Activated naive CD4-positive, alpha-beta T cell treated with anti-CD3 and anti-CD28 coated beads for 36 hours (primary cell): ENCODE measurements at regions not wholly inside any gene's neighbourhood (a gene's known extent, or its start where the extent isn't known, plus 50 kb on each side); places are given as distances from the start of the nearest gene placed in this dataset.

Experiments used
- CTCF ChIA-PET: fragments of 350-600 bp; sonication (Branson Sonifier 250); formaldehyde crosslinking; loops from one replicate; lab custom pipeline; 2021; ENCODE audit warnings: antibody characterized with exemption; lab: Charles Lee
- DNase-seq: peaks from one replicate; pipeline ENCODE4 v3.0.0-alpha.2; 2020
- H3K27ac Mint-ChIP-seq: one replicate; pipeline ENCODE4 v1.8.0; 2021; ENCODE audit warnings: mild to moderate bottlenecking, mixed read lengths
- H3K27me3 Mint-ChIP-seq: one replicate; pipeline ENCODE4 v1.8.0; 2021; ENCODE audit warnings: low read depth, mixed read lengths
- H3K36me3 Mint-ChIP-seq: one replicate; pipeline ENCODE4 v1.8.0; 2021; ENCODE audit warnings: low read depth, mixed read lengths
- H3K4me1 Mint-ChIP-seq: one replicate; pipeline ENCODE4 v1.8.0; 2021; ENCODE audit warnings: low read depth, mixed read lengths
- H3K4me3 Mint-ChIP-seq: one replicate; pipeline ENCODE4 v1.8.0; 2021; ENCODE audit warnings: mild to moderate bottlenecking, moderate library complexity, mixed read lengths
- H3K9me3 Mint-ChIP-seq: one replicate; pipeline ENCODE4 v1.8.0; 2021; ENCODE audit warnings: mixed read lengths
- intact Hi-C: fragments of 100-400 bp; cut with micrococcal nuclease; formaldehyde crosslinking; loops from one replicate; pipeline ENCODE4 v1.15.1; 2023

DNA sequence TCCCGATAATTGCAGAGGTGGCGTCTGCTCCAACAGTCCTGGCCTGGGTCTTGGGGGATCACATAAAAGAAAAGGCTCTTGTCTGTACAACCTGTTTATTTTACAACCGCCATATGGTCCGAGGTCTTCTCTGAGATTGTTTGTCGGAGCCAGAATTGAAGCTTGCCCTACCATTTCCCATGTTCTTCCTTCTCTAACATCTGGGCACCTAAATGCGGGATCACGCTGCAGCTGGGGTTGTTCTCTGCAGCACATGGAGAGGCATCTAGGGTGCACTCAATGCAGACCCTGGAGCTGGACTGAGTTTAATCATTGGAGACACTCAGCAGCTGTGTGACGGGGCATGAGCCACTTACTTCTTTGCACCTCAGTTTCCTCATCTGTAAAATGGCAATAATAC is 107.7 kb downstream of the ACKR3 start:
- Mint-ChIP-seq H3K4me3 (no peak overlapping the region), H3K36me3 (no peaks in the 10 kb centered on the region), H3K4me1 (peaks cover 1% of the 10 kb centered on the region), H3K27me3 (peaks cover 17% of the 10 kb centered on the region), H3K9me3 (no peaks in the 10 kb centered on the region), H3K27ac (no peak overlapping the region)
- DNase-seq = no peak
- CTCF ChIA-PET = interaction anchor here (0.6 kb wide), 1 partner anchor 271 kb away, joined by 8 read pairs; no protein-coding TSS in a partner anchor
- intact Hi-C loops = no loop called here

DNA sequence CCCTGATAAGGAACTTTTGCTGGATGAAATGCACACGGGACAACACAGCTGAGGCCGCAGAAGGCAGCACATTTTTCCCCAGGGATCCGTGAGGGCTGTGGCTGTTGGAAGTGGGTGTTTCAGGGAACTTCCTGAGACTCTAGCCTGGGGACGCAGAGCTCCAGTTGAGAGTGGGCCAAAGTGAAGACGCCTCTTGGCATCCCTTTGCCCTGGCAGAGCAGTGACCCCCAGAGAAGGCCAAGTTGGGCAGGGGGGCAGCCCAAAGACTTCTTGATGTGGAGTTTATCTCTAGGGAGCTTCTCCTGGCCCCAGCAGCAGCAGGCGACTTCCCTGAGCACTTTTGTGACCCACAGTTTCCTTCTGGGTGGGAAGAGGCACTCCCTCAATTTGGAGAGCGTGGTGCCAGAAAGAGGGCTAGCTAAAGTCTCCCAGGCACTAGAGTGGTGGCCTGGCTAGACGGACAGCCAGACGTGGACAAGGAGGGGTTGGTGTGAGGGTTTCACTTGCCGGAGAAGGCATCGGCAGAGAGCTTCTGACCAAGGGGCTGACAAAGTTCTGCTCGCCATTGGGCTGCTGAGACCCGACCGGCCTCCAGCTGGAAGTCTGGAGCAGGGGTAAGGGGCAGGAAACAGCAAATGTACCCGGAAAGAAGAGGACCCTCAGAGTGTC is 108.8 kb downstream of the ACKR3 start:
- Mint-ChIP-seq H3K4me3 (no peak overlapping the region), H3K36me3 (no peaks in the 10 kb centered on the region), H3K27me3 (peaks cover 17% of the 10 kb centered on the region), H3K9me3 (no peaks in the 10 kb centered on the region), H3K4me1 (peaks cover 1% of the 10 kb centered on the region), H3K27ac (no peak overlapping the region)
- no peak for DNase-seq
- intact Hi-C loops = no loop called here
- CTCF ChIA-PET = no interaction called here

DNA sequence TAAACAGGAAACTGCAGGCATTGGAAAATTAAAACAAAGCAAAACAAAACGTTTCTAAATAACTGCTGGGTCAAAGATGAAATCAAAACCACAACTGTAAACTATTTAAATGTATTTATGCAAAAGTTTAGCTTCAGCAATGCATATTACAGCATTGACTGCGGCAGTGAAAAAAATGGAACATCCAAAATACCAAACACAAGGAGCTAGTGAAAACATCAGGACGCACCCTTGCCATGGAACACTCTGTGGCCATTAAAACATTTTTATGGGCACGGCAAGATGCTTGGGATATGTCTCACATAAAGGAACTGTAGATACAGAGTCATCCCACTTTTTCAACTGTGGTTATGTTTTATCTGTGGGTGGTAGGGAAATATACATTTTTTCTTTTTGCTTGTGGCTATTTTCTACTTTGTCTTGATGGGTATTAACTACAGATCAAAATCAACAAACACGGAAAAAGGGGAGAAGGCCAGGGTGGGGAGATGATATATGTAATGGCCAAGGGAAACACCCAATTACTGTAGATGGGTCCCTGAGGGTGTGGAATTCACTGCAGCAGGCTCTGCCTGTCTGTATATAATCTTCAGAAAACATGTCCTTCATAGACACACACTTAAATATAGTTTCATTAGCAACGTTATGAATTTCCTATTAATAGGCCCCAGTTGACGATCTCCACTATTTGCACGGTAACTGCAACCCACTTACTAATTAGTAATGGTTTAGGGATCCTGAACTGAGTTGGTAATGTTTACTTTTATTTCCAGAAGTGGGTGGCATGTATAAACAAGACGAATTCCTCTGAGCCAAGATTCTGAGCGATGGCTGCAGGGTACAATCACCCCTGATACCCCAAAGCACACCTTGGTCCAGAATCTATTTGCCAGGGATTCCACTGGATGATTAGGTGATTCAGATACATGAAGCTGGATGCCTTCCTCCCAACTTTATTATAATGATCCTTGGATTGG is 110.5 kb downstream of the ACKR3 start:
- Mint-ChIP-seq H3K4me3 (no peak overlapping the region), H3K4me1 (peaks cover 1% of the 10 kb centered on the region), H3K9me3 (no peaks in the 10 kb centered on the region), H3K36me3 (no peaks in the 10 kb centered on the region), H3K27ac (no peak overlapping the region), H3K27me3 (peaks cover 14% of the 10 kb centered on the region)
- intact Hi-C loops = no loop called here
- no peak for DNase-seq
- CTCF ChIA-PET = interaction anchor here (0.6 kb wide), 1 partner anchor 227 kb away, joined by 4 read pairs; no protein-coding TSS in a partner anchor

DNA sequence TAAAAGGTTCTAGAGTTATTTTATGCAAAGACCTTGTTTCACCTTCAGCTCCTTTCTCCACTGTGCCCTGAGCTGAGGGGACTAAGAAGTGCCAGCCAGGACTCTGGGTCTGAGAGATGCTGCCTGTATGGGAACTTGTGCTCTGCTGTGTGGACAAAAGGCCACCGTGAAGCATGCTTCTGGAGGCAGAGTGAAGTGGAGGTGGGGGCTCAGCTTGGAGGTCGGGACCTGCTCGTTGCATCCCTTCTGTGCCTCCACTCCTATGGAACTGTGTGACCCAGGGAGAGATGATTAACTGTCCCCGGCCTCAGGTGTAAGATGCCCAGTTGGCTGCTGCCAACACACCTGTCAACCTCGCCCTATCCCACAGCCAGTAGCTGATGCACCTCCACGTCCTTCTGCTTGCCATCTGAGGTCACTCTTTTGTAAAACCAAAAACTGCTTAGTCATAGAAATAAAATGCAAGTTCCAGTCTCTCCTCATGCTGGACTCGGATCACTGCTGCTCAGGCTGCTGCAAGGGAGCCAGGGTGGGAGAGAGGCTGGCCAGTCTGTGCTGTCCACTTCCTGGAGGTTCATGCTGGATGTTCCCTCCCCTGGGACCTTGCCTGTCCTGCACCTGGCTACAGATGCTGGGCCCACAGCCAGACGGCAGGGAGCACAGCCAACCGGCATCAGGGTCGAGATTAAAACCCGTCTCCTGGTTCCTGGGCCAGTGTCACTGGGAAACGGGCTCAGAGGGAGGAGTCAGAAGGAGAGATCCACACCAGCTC is 113.2 kb downstream of the ACKR3 start:
- no peak for DNase-seq
- Mint-ChIP-seq H3K27ac (no peak overlapping the region), H3K27me3 (peaks cover 6% of the 10 kb centered on the region), H3K36me3 (no peaks in the 10 kb centered on the region), H3K4me1 (no peaks in the 10 kb centered on the region), H3K9me3 (no peaks in the 10 kb centered on the region), H3K4me3 (no peak overlapping the region)
- intact Hi-C loops = no loop called here
- CTCF ChIA-PET = no interaction called here

DNA sequence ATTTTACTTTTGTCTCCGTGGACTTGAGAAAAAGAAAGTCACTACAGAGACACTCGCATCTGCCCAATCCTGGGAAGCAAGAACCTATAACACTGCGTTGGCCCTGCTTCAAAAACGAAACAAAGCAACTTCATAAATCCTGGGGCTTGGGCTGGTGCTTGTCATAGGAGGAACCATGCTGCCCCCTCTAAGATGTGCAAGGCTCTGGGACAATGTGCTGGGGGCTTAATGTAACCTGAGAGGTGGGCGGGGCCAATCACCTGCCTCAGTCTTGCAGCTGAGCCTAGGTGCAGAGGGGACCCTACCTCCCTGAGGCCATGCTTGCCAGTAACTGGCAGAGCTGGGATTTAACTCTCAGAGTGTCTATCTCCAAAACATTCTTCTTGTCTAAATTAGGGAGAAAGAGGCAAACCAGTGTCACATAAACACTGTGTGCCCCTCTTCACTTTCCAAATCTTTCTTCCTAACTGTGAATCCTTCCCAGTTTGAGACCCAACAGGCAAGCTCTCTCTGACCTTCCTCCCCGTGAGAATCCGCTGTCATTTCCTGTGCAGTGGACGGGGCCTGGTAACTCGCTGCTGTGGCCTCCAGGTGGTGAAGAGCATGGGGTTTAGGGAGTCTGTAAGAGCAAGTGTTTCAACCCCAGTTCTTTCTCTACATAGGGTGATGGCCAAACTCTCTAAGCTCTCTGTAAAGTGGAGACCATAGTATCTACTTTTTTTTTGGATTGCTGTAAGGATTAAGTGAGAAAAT is 115.1 kb downstream of the ACKR3 start:
- CTCF ChIA-PET = no interaction called here

DNA sequence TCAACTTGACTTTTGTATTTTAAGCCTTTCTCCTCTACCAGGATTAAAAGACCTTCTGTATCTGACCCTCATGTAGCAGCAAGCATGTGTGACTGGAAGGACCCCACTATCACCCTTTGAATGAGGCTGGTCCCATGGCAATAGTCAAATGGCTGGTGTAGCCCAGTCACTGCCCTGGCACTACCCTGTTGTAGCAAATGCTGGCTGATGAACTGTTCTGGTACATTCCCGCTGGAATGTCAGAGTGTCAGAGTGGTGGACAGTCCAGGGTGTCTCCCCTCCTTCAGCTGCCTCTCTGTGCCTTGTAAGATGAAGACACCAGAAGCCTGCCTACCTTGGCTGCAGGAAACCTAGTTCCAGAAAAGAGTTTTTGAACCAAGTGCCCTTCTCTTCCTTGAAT is 115.7 kb downstream of the ACKR3 start:
- Mint-ChIP-seq H3K36me3 (no peaks in the 10 kb centered on the region), H3K27me3 (peaks cover 6% of the 10 kb centered on the region), H3K4me1 (no peaks in the 10 kb centered on the region), H3K9me3 (no peaks in the 10 kb centered on the region), H3K27ac (no peak overlapping the region), H3K4me3 (no peak overlapping the region)
- no peak for DNase-seq
- intact Hi-C loops = no loop called here
- CTCF ChIA-PET = no interaction called here

More for the DNA sequence above, 115.1 kb downstream of the ACKR3 start:
- Mint-ChIP-seq H3K36me3 (no peaks in the 10 kb centered on the region), H3K27ac (no peak overlapping the region), H3K27me3 (peaks cover 6% of the 10 kb centered on the region), H3K9me3 (no peaks in the 10 kb centered on the region), H3K4me3 (no peak overlapping the region), H3K4me1 (no peaks in the 10 kb centered on the region)
- intact Hi-C loops = no loop called here
- no peak for DNase-seq

DNA sequence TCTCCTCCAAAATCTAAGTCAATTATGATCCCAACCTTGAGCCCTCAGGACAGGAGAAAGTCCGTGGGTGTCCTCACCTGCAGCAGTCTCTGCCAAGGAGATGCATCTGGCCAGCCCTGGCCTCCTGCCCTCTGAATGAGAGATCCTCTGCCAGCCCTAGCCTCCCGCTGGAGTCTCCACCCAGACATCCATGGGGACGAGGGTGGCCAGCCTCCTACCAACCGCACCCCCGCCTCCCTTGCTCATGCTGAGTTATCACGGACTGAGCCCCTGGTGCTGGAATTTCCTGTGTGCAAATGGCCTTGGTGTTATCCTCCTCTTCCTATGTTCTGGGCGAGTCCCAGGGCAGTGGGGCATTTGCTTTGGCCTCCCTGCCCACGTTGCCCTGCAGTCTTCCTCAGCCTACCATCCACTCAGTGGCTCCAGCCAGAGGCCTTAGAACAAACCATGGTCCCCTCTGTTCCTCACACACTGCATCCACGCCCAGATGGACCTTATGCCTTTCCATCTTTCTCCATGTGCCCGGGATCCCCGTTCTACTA is 116.4 kb downstream of the ACKR3 start:
- H3K4me1 Mint-ChIP-seq = no peaks in the 10 kb centered on the region
- no peaks in the 10 kb centered on the region for H3K9me3 Mint-ChIP-seq
- no peak for DNase-seq
- H3K4me3 Mint-ChIP-seq = no peak overlapping the region
- H3K27me3 Mint-ChIP-seq = peaks cover 6% of the 10 kb centered on the region
- intact Hi-C loops = no loop called here
- CTCF ChIA-PET = no interaction called here
- H3K36me3 Mint-ChIP-seq = no peaks in the 10 kb centered on the region
- no peak overlapping the region for H3K27ac Mint-ChIP-seq

DNA sequence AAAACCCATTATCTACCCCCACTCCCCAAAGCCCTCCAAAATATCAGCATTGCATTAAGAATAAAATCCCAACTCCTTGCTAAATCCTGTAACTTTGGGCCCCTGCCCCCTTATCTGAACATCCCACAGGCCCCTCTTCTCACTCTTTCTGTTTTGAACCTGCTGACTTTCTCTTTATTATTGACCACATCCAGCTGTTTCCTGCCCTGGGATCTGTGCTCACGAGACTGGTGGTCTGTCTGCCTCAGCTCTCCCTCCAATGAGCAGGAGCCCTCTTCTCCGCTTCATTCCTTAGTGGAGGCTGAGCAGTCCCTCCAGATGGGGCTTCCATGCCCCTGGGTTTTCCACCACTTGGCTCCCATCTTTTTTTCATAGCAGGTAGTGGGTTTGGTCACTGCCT is 116.9 kb downstream of the ACKR3 start:
- no peak for DNase-seq
- Mint-ChIP-seq H3K4me1 (no peaks in the 10 kb centered on the region), H3K27ac (no peak overlapping the region), H3K9me3 (no peaks in the 10 kb centered on the region), H3K4me3 (no peak overlapping the region), H3K27me3 (peaks cover 2% of the 10 kb centered on the region), H3K36me3 (no peaks in the 10 kb centered on the region)
- CTCF ChIA-PET = no interaction called here
- intact Hi-C loops = no loop called here

DNA sequence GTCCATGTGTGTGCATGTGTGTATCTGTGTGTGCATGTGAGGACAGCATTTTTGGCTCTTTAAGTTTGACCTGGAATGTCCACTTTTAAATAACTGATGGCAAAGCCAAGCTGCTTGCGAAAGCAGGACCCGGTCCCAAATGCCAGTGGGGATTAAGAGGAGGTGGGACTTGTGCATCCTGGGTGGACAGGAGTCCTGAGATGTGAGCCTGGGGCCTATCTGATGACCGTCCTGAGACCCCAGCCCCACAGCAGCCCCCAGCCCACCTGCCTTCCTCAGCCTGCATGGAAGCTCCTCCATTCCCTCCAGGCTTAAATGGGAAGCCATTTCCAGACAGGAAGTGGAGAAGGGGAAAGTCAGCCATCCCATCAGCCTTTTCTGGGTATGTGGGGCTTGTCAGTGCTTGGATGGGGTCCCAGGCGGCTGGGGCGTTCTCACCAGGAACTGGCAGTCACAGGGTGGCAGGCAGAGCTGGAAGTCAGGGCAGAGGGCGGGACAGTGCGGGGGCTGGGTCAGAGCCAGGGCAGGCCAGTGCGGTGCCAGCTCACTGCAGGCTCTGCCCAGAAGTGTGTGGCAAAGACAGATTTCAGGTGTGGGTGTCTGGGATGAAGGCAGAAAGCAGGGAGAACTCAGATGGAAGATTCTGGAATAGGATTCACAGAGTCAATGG is 117.8 kb downstream of the ACKR3 start:
- CTCF ChIA-PET = no interaction called here
- Mint-ChIP-seq H3K4me3 (no peak overlapping the region), H3K4me1 (no peaks in the 10 kb centered on the region), H3K9me3 (no peaks in the 10 kb centered on the region), H3K27ac (no peak overlapping the region), H3K36me3 (no peaks in the 10 kb centered on the region), H3K27me3 (peaks cover 2% of the 10 kb centered on the region)
- intact Hi-C loops = no loop called here
- no peak for DNase-seq

DNA sequence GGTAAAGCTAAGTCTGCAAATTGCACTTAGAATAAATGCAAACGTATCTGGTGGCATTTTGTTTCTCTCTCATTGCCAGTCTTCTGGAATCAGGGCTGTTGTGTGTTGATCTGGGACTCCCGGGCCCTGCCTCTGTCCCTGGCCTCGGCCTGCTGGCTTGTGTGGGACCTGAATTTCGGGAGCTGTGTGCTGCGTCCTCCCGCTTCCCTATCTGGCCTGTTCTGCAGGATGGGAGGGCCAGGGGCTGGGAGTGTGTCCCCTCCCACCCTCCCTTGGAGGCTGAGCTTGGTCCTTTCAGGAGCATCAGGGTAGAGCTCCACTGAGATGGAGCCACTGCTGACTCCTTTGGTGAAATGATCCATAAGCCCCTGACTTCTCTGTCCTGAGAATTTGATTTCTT is 118.5 kb downstream of the ACKR3 start:
- Mint-ChIP-seq H3K4me3 (no peak overlapping the region), H3K4me1 (no peaks in the 10 kb centered on the region), H3K27ac (no peak overlapping the region), H3K27me3 (peaks cover 2% of the 10 kb centered on the region), H3K36me3 (no peaks in the 10 kb centered on the region), H3K9me3 (no peaks in the 10 kb centered on the region)
- no peak for DNase-seq
- intact Hi-C loops = no loop called here
- CTCF ChIA-PET = no interaction called here

DNA sequence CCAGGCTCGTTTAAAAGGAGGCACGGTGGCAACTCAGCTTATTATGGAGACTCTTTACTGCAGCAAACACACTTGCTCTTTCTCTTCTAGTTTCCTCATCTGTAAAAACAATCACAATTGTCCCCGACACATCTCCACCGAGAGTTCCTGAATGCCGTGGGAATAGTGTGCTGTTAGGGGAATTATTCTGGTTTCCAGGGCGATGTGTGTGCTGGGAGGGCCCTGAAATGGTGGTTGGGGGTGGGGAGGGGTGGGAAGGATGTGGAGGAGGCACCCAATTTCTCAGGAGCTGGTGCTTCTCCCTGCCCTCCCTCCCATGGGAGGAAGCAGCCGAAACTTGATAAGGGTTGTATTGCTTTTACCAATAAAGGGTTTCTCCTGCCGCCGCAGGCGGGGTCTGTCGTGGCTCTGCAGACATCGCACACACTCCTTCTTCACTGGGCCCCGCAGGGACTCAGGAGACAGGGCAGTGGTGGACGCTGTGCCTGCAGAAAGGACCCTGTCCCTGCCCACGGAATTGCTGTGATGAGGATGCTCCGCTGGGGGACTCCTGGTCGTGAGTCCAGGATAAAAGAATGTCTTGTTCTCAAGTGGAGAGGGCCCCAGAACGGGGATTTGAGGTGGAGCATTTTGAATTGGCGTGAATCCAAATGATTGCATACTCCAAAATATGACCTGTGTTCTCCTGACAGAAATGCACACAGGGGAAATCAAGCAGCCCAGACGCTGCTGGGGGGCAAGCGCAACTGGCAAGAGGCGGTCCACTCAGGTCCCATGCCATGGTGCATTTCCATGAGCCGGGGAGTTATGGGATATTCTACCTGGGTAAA is 119.2 kb downstream of the ACKR3 start:
- H3K9me3 Mint-ChIP-seq = no peaks in the 10 kb centered on the region
- no peak for DNase-seq
- no peak overlapping the region for H3K27ac Mint-ChIP-seq
- H3K27me3 Mint-ChIP-seq = peaks cover 2% of the 10 kb centered on the region
- intact Hi-C loops = no loop called here
- no peak overlapping the region for H3K4me3 Mint-ChIP-seq
- no peaks in the 10 kb centered on the region for H3K4me1 Mint-ChIP-seq
- CTCF ChIA-PET = no interaction called here
- no peaks in the 10 kb centered on the region for H3K36me3 Mint-ChIP-seq
